NB4 (cell line): ENCODE measurements at regions not wholly inside any gene's neighbourhood (a gene's known extent, or its start where the extent isn't known, plus 50 kb on each side); places are given as distances from the start of the nearest gene placed in this dataset.

Experiments
- CTCF ChIP-seq: IDR thresholded peaks from one replicate; pipeline ENCODE4 v1.5.1; 2012; ENCODE audit warnings: low read depth, low read length
- MAX ChIP-seq: IDR thresholded peaks from 2 replicates; pipeline ENCODE4 v1.6.1; 2011; ENCODE audit warnings: low read depth, low read length
- POLR2A ChIP-seq: IDR thresholded peaks from 2 replicates; pipeline ENCODE4 v1.6.1; 2011; ENCODE audit warnings: mild to moderate bottlenecking; ENCODE audit not compliant: insufficient read length; ENCODE audit errors: extremely low read depth

- TF ChIP-seq POLR2A (no peak), CTCF (no peak), MAX (no peak)
Measured at GRCh38 chr16:86778978-86779377, 200.6 kb downstream of the FOXL1 start.
